Stimulated activated CD4-positive, alpha-beta T cell treated with anti-CD3 and anti-CD28 coated beads, Interleukin-4, amount 100 ng/mL, for 1 hour (primary cell): ENCODE measurements at regions not wholly inside any gene's neighbourhood (a gene's known extent, or its start where the extent isn't known, plus 50 kb on each side); places are given as distances from the start of the nearest gene placed in this dataset.

ENCODE experiments used
- DNase-seq: peaks from one replicate; pipeline ENCODE4 v3.0.0-alpha.2; 2020

- no peak for DNase-seq
Measured at GRCh38 chr11:11038782-11039181, 180.9 kb upstream of the ZBED5 start.

DNA sequence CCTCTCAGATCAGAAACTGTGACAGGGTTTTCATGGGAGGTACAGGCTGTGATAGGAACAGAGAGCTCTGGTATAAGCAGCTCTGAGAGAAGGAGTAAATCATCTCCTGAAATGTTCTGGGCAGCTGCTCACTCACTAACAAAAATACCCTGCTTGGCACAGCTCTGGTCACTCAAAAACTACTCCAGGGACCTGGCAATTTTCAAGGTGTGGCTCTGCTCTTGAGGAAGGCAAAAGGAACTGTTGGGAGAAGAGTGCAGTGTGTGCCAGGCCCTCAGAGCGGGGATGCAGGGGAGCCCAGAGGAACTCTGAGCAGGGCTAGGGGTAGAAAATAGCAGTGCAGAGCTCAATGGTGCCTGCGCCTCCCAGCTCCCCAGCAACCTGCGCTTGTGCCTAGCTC, 180.5 kb upstream of the ZBED5 start:
- DNase-seq = no peak

DNA sequence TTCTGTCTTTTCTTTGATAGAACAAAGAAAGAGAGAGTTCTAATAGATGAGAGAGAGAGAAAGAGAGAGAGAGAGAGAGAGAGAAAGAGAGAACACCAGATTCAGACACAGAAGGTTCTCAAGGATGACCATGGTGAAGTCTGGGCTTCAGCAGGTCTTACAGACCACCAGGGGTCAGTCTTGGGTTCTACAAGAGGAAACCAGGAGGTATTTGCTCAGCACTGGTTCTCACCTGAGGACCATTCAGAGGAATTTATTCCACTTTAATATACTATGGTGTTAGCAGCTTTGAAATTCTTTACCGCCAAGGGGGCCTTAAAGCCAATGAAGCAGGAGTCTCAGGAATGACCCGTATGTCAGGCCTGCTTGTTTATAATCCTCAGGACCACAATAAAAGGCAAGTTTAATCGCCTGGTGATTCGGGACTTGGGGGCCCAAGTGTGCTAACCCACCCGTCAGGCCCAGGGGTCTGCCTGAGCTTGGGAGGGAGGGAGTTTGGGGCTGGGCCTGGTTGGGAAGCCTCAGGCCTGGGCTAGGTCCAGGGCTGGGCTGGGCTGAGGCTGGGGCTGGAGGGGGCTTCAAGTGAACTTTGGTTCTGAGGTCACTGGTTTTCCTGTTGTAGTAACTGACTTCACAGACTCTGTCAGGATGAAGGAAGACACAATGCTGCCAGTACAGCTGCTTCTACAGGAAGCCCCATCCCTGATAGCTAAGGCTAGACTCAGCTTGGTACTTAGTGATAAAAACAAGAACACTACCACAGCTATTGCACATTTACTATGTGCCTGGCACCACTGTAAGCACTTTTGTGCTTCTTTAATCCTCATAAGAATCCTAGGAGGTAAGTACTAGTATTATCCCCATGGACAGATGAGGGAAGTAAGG, 179.2 kb upstream of the ZBED5 start:
- DNase-seq = no peak

DNA sequence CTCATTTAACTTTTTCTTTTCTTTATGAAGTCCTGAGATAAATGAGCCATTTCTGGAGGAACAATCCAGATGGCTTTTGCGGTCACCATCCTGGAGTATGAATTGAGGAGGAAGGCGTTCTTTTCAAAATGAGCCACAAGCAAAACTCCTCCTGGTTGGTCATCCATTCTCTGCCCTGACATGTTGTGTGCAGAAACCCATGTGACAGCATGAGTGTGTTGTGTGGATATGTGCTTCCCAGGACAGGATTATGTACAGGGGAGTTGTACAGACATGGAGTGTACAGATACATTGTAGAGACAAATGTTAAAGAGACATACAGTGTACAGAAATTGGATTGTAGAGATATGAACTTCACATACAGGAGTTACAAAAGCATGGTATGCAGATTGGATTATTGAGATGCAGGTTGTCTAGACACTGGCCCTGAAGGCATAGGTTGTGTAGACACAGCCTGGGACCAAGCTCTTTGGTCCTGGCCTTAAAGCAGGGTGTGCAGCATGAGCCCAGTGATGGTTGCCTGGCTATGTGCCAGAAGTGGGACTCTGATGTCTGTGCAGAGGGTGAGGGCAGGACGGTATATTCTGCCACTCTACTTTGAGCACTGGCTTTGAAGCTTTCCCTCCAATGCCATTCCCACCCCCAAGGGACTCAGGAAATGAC, 178.5 kb upstream of the ZBED5 start:
- DNase-seq = no peak

- no peak for DNase-seq
Measured at GRCh38 chr11:11035331-11035730, 177.5 kb upstream of the ZBED5 start.

DNA sequence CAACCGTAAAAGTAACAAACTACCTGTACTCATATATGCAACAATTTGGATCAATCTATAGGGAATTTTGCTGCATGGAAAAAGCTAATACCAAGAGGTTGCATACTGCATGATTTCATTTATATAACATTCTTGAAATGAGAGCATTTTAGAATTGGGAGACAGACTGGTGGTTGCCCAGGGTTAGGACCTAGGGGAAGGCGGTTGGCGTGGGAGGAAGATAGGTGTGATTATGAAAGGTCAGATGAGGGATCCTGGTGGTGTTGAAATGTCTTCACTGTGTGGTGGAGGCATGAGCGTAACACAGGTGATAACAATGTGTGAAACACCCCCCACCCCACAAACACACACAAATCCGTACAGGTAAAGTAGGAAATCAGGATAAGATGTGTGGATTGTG, 176.6 kb upstream of the ZBED5 start:
- no peak for DNase-seq

DNA sequence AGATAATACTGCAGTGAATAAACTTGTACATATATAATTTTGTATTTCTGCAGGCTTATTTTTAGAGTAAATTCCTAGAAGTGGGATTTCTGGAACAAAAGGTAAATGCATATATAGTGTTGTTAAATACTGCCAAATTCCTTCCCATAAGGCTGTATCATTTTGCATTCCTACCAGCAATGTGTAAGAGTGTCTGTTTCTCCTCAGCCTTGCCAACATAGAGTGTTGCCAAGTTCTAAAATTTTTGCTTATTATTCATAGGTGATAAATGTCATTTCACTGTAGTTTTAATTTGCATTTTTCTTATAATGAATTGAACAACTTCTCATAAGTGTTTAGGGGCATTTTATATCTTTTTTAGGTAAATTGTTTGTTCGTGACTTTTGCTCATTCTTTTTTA, 174.2 kb upstream of the ZBED5 start:
- no peak for DNase-seq

DNA sequence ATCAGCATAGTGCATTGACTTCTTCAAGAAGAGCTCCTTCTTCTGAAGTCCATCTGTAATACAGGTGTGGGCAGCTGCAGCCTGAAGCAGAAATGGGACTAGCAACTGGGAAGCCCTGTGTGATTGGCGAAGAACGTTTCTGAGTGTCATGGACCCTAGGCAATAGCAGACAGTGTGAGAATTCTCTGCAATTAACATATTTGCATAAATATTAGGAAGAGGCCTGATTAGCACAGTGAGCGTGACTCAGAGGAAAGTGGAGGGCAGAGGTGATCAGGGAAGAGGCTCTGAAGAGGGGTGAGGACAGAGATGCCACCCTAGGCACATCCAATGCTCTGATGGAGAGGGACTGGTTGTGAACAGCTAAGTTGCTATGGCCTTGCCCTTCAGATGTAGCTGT, 171.2 kb upstream of the ZBED5 start:
- DNase-seq = no peak

- peak; percentile 80 for DNase-seq
Measured at GRCh38 chr11:11028017-11028692, 170.3 kb upstream of the ZBED5 start.

GRCh38 chr11:11027288-11027687, 169.4 kb upstream of the ZBED5 start:
- no peak for DNase-seq

DNA sequence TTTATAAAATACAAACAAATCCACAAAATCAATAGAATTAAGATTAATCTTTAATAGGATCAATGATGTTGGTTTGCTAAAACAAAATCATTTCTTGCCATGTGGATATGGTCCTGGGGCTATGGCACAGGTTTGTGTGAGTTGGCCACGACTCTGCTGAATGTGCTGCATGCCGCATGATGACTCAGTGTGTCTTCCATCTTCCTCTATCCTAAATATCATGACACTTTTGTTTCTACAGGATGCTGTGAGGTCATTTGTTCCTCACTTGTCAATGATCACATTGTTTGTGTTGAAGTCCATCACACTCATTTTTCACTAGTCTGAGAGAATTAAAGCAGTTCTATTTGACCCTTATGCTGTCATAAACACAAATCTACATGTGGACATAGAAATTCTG, 167.2 kb upstream of the ZBED5 start:
- no peak for DNase-seq

DNA sequence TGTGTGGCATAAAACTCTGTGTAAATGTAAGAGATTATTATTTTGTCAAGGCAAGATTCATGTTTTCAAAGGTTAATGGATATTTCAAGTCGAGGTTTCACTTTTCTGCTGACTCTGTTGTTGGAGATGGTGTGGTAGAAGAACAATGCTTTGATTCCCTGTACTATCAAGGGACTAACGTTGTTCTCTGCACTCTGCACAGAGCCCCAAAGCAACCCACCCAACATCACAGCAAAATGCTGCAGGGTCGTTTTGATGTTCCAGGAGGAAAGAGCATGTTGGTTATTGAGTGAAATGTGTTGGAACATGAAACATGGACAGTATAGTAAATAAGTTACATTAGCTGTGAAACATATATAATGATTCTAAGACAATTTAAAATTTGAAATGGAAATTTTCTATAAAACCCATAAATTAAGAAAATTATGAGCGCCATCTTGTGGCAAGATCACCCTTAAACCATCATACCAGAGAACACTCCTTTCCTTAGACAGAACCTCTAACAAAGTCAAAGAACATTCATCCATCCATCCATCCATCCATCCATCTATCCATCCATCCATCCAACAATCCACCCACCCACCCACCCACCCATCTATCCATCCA, 164.4 kb upstream of the ZBED5 start:
- DNase-seq = no peak

GRCh38 chr11:11021563-11021962, 163.7 kb upstream of the ZBED5 start:
- DNase-seq = no peak

- no peak for DNase-seq
Measured at GRCh38 chr11:11020747-11021149, 162.9 kb upstream of the ZBED5 start.

DNA sequence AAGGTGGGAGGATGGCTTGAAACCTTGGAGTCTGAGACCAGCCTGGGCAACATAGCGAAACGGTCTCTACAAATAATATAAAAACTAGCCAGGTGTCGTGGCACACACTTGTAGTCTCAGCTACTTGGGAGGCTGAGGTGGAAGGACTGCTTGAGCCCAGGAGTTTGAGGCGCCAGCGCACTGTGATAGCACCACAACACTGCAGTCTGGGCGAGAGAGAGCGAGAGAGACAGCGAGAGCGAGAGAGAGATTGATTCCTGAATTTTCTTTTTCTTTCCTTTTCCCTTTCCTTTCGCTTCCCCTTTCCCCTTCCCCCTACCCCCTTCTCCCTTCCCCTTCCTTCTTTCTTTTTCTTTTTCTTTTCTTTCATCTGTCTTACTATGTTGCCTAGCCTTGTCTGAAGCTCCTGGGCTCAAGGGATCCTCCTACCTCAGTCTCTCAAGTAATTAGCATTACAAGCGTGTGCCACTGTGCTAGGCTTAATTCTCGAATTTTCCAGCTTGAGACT, 162.4 kb upstream of the ZBED5 start:
- DNase-seq = no peak

GRCh38 chr11:11016943-11017342, 159.1 kb upstream of the ZBED5 start:
- no peak for DNase-seq

GRCh38 chr11:11016068-11016467, 158.2 kb upstream of the ZBED5 start:
- no peak for DNase-seq

GRCh38 chr11:11011617-11012016, 153.8 kb upstream of the ZBED5 start:
- no peak for DNase-seq

DNA sequence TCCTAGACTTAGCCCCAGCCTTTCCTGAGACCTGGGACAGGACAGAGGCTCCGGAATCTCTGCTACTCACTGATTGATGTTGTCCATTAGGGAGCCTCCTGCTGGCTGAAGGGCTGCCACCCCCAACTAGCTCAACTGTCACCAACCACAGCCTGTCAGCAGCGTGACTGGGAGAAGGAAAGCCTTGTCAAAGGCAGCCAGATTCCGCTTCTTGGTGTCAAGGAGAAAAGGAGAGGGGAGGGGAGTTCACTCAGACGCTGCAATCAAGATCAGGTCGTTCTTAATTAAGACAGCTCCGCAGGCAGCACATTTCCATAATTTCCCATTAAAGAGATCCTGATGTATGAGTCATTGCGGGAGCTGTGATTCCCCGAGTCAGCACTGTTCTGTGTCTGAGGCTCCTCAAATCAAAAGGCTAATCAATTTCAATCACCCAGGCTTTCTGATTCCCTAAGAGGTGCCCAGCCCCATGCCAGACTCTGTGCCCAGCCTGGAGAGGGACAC, 152.8 kb upstream of the ZBED5 start:
- DNase-seq = no peak

GRCh38 chr11:11009179-11009578, 151.3 kb upstream of the ZBED5 start:
- DNase-seq = no peak

DNA sequence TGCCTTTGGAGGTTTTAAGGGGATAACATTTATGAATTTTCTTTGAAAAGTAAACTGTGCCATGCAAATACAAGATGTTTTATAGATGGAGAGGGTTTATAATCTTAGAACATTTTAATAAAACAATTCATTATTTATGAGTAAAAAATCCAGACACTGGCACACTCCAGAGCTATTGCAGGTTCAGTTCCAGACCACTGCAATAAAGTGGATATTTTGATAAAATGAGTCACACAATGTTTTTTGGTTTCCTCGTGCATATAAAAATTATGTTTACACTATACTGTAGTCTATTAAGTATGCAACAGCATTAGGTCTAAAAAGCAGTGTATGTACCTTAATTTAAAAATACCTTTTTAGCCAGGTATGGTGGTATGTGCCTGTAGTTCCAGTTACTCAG, 146.2 kb upstream of the ZBED5 start:
- no peak for DNase-seq

DNA sequence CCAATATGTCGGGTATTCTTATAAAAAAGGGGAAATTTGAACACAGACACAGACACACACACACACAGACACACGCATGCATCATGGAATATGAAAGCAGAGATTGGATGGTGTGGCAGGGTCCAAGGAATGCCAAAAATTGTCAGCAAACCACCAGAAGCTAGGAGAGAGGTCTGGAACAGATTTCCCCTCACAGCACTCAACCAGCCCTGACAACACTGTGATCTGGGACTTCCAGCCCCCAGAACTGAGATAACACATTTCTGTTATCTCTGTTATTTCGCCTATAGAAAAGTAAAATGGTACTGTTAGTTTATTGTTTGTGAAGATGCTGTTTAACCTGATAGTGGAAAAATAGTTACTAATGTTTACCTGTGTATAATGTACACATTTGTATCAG, 145.4 kb upstream of the ZBED5 start:
- DNase-seq = no peak
